Stimulated activated naive CD4-positive, alpha-beta T cell (primary cell): ENCODE measurements at regions not wholly inside any gene's neighbourhood (a gene's known extent, or its start where the extent isn't known, plus 50 kb on each side); places are given as distances from the start of the nearest gene placed in this dataset.

Experiments
- DNase-seq, 6 experiments: peaks; one replicate each; lab custom pipeline; 2025; lab: John Stamatoyannopoulos, UW

DNA sequence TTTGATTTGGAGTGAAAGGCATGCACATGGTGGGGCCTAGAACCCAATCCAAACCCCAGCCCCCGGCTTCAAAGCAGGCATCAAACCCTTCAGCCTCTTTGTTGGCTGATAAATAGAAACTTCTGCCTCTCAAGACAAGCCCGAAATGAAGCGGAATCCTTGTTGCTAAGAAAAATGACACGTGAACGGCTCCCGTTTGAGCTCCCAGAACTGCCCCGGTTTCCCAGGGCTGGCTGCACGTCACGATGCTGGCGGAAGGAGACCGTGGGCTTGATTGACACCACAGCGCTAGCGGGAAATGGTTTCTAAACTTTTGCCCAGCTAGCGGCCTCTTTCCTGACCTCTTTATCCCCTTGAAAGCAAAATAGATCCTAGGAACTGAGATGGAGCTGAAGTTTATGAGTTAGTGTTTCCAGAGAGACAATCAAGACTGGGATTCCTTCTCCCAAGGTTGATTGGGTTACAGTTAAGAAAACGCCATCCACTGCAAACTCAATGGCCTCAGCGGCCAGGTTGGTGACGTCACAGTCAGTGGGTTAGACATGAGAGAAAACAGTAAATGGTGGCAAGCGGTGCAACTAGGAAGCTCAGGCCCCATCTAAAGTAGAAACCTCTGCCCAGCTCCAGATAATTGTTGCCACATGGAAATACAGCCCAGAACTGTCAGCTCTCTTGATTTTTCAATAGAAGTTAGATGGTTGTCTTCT, 117.0 kb downstream of the ANKRD60 start:
- DNase-seq: no peak

DNA sequence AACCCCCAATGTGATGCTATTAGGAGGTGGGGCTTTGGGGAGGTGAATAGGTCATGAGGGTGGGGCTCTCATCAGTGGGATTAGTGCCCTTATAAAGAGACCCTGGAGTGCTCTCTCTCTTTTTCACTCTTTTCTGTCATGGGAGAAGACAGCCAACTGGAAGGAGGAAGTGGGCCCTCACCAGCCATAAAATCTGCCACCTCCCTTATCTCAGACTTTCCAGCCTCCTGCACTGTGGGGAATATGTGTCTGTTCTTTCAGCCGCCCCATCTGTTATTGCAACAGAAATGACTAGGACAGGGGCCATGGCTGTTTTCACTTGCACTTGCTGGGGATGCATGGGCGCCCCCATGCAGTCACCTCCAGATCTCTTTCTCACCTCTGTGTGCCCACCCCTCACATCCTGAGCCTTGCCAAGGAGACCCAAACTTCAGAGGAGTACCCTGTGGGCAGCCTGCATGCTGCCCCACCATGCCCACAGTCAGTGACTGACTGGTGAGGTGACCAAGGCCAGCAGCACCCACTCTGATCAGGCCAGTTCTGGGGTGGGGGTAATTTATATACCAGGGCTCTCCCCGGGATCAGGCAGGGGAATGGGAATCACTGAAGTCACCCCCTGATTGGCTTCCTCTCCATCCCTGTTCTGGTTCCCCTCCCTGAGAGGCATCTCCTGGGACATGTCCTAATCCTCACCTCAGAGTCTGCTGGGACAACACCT, 118.4 kb downstream of the ANKRD60 start:
- DNase-seq: no peak

DNA sequence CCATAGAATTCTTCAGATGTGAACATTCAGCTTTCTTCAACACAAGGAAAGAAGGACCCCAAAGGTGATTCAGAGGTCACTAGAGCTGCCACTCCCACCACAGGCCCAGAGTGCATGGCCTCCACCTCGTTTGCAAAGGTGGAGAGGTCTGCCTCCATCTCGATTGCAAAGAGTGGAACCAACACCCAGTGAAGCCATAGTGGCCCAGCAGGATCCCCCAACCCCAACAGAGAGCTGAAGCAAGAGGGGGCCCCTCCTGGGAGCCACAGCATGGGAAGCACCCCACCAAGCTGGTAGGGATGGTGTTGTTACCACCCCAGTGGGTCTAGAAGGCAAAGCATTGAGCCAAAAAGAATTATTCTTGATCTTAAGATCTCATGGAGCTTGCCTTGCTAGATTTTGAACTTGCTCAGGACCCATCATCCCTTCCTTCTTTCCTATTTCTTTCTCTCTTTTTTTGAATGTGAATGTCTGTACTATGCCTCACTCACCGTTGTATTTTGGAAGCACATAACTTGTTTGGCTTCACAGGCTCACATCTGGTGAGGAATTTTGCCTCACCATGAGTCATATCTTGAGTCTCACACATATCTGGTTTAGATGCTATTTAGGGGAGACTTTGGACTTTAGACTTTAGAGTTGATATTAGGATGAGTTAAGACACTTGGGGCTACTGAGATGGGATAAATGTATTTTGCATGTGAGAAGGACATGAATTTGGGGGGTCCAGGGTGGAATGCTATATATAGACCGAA, 119.2 kb downstream of the ANKRD60 start:
- no peak for DNase-seq

DNA sequence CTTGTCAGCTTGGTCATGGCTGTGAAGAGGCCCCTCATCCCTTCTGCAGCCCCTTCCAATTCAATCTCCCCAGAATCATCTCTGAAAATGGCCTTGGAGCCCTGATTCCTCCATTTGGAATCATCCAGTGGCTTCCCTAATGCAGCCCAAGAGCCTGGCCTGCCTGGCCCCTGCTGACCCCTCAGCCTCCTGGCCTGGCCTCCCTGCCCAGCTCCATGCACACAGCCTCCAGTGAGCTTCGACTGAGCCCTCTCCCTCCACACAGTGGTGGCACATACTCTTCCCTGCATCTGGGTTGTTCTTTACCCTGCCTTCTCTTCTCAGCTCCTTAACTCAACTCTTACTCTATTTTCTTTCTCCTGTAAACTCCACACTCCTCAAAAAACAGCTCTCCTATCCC, 120.9 kb downstream of the ANKRD60 start:
- no peak for DNase-seq

DNA sequence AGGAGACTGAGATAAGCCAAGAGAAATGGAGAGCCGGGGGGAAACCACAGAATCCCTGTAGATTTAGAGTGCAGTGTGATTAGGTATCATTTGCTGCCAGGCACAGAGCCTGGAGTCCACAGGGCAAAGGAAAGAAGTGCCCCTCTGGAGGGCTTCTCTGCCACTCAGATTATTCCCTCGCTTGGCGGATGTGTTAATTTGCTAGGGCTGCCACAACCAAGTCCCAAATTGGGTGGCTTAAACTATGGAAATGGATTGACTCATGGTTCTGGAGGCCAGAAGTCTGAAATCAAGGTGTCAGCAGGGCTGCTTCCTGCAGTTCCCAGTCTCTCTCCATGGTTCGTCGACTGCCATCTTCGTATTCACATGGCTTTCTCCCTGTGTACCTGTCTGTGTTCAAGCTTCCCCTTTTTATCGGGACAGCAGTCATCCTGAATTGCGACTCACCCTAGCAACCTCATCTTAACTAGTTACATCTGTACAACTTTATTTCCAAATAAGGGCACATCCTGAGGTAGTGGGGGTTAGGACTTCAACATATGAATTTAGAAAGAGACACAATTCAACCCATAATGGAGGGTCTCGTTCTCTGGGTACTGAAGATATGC, 122.2 kb downstream of the ANKRD60 start:
- DNase-seq: no peak

- no peak for DNase-seq
Measured at GRCh38 chr20:58103961-58104360, 124.5 kb downstream of the ANKRD60 start.

GRCh38 chr20:58103517-58103904, 124.9 kb downstream of the ANKRD60 start:
- no peak for DNase-seq

DNA sequence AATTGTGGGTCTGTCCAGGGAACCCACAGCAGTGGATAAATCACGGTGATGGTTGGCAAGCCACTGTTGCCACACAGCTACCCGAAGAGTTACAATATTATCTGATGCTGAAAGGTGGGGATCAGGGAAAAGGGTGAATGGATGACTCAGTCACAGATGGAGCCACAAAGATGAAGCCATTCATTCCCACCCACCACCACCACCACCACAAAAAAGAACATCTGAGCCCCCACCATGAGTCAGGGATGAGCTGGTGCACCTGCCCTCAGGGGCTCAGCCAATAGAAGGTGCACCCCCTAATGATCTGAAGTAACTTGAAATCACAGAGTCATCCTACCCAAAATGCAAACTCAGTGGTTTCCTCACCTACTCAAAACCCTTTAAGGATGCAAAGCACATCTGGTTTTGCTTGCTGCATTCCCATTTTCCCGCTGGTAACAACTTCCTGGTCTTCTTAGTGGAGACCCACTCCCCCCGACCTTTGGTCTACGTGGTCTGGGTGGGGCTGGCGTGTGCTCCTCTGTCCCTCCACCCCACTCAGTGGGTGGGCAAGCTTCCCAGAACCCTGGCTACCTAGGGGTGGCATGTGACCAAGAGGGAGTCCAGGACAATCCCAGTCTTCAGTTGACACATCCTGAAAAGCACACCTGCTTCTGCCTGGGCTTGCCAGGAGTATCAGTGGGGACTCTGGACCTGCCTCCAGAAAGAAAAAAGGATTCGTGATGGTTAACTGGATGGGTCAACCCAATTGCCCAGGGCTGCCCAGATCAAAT, 125.5 kb downstream of the ANKRD60 start:
- DNase-seq: no peak

DNA sequence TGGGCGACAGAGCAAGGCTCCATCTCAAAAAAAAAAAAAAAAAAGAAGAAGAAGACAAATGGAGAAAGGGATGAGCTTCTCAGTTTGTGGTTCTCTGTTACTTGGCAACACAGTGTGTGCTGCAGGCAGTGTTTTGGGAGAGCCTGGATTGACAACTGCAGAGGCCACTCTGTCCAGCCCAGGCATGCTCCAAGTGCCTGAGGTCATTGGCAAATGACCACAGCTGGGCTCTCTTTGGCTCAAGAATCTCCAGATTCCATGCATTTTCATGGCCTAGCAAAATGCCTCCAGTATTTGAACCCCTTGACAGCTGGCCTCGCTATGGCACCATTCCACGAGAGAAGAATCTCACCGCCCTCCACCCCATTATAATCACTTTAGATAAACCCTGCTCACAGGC, 126.2 kb downstream of the ANKRD60 start:
- no peak for DNase-seq

DNA sequence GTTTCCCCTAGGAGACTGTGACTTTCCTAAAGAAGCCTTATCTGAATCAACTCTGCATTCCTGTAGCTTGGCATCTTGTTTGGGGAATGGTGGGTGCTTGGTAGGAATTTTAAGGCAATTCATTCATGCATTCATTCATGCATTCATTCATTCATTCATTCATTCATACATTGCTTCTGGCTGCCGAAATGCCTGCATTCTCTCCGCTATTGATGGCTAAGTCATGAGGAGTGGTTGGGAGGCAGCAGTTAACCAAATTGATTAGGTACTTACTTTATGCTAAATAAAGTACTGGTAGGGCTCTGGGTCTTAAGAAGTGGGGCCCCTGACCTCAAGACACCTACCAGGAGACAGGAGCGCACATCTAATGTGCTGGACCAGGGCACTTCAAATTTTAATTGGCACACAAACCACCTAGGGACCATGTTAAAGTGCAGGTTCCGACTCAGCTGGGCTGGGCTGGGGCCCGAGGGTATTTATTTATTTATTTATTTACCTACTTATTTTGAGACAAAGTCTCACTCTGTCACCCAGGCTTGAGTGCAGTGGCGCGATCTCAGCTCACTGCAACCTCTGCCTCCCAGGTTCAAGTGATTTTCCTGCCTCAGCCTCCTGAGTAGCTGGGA, 127.6 kb downstream of the ANKRD60 start:
- DNase-seq: no peak

GRCh38 chr20:58099956-58100730, 128.3 kb downstream of the ANKRD60 start:
- no peak for DNase-seq

DNA sequence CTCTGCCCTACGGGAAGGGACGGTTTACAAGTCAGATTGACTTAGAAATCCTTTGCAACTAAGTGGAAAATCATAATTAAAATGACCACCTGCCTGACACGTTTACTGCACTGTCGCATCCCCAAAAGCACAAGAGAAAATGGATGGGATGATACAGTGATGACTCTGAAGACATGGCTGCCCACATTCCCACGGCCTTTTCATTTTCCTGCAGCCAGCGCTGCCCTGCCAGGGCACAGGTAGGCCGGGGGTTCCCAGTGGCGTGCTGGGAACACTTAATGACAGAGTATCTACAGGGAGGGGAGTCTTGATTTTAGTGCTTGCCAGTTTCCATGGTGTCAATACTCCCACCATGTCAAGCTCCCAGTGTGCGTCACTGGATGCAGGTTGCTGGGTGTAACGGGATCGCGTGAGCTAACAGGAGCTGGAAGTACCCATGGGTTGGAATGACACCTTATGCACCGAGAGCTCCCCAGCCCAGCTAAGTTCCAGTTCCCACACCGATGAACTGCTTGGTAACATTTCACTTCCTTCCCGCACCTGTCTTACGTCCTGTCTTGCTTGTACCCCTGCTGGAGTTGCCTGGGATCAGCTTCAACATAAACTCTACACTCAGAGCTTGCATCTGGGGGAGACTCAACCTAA, 129.0 kb downstream of the ANKRD60 start:
- DNase-seq: no peak

GRCh38 chr20:58098571-58098970, 129.9 kb downstream of the ANKRD60 start:
- no peak for DNase-seq

DNA sequence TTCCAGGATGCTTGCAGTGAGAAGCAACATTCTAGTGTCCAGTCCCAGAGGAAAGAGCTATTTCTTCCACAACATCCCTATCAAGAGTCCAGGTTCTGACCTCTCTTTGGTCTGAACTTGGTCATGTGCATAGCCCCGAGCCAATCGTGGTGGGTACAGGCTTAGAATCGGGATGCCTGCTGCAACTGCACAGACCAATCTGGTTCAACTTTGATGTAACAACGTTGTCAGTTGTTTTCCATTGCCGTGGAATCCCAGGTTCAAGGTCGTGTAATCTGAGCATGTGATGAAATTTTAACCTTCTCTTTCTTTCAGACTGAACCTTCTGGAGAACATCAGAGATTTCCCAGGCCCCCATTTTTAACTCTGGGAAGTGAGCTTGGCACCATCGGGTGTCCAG, 130.5 kb downstream of the ANKRD60 start:
- no peak for DNase-seq

DNA sequence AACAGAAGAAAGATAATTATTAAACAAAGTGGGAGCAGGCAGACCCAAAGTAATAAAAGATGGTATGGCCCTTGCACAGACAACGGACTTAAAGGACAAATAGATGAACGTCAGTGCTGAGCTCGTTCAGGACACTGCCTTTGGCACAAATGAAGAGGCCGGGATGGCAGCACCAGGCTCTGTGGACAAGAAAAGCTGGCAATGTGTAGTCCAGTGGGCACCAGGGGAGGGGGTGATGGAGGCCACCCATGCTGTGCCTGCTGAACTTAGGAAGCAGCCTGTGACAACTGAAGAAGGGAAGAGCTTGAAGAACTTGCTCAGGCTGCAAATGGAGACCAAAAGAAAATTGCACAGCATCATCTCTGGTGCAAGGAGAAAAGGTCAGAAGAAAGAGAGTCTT, 131.0 kb downstream of the ANKRD60 start:
- no peak for DNase-seq

DNA sequence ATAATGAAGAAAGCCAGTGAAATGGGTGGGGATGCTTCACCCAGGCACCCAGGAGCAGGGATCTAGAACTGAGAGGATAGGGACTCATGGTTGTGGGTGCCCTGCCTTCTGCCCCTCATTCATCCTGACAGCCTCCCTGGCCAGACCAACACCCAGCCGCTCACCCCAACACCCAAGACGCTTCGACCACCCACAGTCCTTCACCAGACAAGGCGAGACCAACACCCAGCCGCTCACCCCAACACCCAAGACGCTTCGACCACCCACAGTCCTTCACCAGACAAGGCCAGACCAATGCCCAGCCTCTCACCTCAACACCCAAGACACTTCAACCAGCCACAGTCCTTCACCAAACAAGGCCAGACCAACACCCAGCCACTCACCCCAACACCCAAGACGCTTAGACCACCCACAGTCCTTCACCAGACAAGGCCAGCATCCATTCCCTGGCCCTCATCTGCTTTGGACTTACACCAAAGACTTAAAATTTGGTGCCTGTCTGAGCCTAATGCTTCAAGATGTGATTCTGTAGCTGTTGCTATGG, 131.5 kb downstream of the ANKRD60 start:
- no peak for DNase-seq

DNA sequence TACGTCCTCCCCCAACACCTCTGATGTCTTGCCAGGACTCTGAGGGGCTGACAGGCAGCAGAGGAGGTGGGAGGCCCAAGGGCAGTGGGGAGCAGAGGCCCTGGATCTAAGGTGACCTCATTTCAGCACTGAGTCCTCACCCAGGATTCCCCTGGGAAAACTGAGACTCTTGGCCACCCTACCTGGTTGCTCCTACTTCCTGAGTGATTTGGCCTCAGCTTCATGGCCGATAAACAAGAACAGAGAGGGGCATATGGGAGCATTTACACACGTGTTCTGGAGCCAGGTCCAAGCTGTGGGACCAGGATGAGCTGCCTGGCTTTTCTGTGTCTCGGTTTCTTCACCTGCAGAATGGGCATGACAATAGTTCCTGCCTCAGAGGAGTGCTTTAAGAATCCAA, 133.8 kb downstream of the ANKRD60 start:
- no peak for DNase-seq

DNA sequence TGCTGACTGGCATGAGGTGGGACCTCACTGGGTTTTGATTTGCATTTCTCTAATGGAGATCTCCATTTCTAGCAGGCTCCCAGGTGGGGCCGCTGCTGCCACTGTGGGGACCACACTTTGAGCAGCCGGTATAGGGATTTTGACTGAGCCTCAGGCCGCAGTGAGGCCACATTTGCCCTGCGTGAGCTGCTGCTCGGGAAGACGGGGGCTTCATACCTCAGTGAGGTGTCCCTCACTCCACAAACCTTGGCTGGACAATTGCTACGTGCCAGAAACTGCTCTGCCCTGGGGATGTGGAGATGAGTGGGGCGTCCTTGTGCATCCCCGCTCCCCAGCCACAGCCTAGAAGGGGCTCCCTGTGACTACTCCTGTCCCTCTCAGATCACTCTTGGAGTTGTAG, 134.3 kb downstream of the ANKRD60 start:
- DNase-seq: no peak

DNA sequence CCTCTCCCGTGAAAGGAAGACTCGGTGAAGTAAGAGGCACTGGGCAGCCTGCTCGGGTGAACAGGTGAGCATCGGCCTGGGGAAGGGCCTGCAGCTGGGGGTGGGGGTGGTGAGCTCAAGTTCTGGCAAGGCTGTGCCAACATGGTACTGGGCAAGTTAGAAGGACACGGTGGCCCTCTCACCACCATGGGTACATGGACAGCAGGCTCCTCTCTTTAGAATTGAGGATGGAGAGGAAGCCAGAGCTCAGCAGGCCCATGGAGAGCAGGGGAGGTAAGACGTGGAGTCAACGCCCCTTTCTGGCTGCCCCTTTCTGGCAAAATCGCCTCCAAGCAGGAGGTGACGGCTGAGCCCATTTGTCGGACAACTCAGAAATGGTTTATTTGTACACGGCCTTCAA, 135.6 kb downstream of the ANKRD60 start:
- DNase-seq: no peak

GRCh38 chr20:58092353-58092752, 136.1 kb downstream of the ANKRD60 start:
- DNase-seq: no peak
